SU-DHL-6 (cell line): ENCODE measurements at regions not wholly inside any gene's neighbourhood (a gene's known extent, or its start where the extent isn't known, plus 50 kb on each side); places are given as distances from the start of the nearest gene placed in this dataset.

Experiments
- EZH2phosphoT487 ChIP-seq: fragments of 200-600 bp; sonication (generic), shearing (Covaris generic); conservative IDR thresholded peaks from 2 replicates; pipeline ENCODE4 v1.6.1; 2018; ENCODE audit warnings: mild to moderate bottlenecking, antibody characterized with exemption, low read length, moderate library complexity, mixed read lengths
- TF ChIP-seq, protein P1 (sequence below): fragments of 200-600 bp; sonication (generic); IDR thresholded peaks from one replicate; pipeline ENCODE4 v1.5.1; 2017; ENCODE audit warnings: antibody characterized with exemption, mild to moderate bottlenecking, low read length, moderate library complexity; ENCODE audit not compliant: insufficient read depth, poor library complexity, severe bottlenecking

DNA sequence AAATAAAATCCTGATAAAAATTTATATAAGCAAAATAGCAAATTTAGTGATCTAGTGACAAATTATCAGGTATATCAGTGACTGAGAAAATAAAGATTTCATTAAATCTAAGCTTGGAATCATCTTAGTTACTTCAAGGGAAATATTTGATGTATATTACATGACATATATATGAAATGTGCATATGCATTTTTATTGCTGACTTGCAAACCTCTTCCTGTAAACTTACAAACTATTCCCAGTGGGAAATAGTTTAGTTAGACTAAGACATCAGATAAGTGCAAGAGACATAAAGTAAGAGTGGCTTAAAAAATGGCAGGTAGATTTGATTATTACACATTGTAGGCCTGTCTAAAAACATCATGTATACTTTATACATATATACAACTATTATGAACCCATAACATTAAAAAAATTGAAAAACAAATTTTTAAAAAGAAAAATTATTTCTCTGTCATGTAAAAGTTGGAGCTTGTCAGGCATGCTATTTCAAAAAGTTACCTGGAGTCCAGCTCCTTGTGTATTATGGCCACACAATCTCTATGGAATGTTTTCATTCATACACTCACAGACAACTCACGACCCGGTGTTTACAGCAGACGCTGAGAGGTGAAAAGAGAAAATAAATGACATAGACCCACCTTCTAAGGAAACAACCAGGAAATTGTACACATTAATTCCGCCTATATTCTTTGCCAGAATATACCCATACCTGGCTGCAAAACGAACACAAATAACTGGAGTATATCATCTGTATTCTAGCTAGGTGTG lies 724.5 kb downstream of the SLITRK6 start:
- TF ChIP-seq, protein P1, sequence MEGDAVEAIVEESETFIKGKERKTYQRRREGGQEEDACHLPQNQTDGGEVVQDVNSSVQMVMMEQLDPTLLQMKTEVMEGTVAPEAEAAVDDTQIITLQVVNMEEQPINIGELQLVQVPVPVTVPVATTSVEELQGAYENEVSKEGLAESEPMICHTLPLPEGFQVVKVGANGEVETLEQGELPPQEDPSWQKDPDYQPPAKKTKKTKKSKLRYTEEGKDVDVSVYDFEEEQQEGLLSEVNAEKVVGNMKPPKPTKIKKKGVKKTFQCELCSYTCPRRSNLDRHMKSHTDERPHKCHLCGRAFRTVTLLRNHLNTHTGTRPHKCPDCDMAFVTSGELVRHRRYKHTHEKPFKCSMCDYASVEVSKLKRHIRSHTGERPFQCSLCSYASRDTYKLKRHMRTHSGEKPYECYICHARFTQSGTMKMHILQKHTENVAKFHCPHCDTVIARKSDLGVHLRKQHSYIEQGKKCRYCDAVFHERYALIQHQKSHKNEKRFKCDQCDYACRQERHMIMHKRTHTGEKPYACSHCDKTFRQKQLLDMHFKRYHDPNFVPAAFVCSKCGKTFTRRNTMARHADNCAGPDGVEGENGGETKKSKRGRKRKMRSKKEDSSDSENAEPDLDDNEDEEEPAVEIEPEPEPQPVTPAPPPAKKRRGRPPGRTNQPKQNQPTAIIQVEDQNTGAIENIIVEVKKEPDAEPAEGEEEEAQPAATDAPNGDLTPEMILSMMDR = no peak
- TF ChIP-seq EZH2phosphoT487 = no peak
